Upper lobe of left lung (tissue), 4 donors: ENCODE measurements at regions not wholly inside any gene's neighbourhood (a gene's known extent, or its start where the extent isn't known, plus 50 kb on each side); places are given as distances from the start of the nearest gene placed in this dataset.

Experiments
- CTCF ChIP-seq, 6 experiments: fragments of 450-650 bp in 4 of 6; fragments of 200-600 bp in 2 of 6; sonication (generic) in 2 of 6; IDR thresholded peaks; one replicate each; pipeline ENCODE4 v1.5.1; 2016 to 2019; ENCODE audit warnings: antibody characterized with exemption in 6 of 6
- EP300 ChIP-seq, 4 donors: sonication (generic); formaldehyde crosslinking; IDR thresholded peaks; one replicate each; pipeline ENCODE4 v1.5.1; 2017; ENCODE audit warnings: antibody characterized with exemption in 4 of 4, control low read depth in 2 of 4
- POLR2A ChIP-seq, 4 donors: fragments of 450-650 bp; IDR thresholded peaks; one replicate each; pipeline ENCODE4 v1.5.1; 2016 to 2017; ENCODE audit warnings: antibody characterized with exemption in 4 of 4, mild to moderate bottlenecking in 2 of 4
- POLR2AphosphoS5 ChIP-seq, 2 donors: sonication (generic); formaldehyde crosslinking; IDR thresholded peaks; one replicate each; pipeline ENCODE4 v1.5.1; 2017; ENCODE audit warnings: antibody characterized with exemption in 2 of 2

- TF ChIP-seq CTCF (IDR thresholded peaks at IDR 0.05) (no peak), POLR2A (IDR thresholded peaks at IDR 0.05) (no peak), EP300 (IDR thresholded peaks at IDR 0.05) (no peak), POLR2AphosphoS5 (IDR thresholded peaks at IDR 0.05) (no peak)
Measured at GRCh38 chr7:42689626-42690025, 222.2 kb downstream of the C7orf25 start.
